ENCODE measurements at regions not wholly inside any gene's neighbourhood (a gene's known extent, or its start where the extent isn't known, plus 50 kb on each side); places are given as distances from the start of the nearest gene placed in this dataset.

GRCh38 chr19:29389495-29389894, 136.3 kb upstream of the VSTM2B start:
- TF ChIP-seq EP300 (conservative IDR thresholded peaks at IDR 0.05; ENCODE audit: poor library complexity, severe bottlenecking) (no peak), CTCF (IDR thresholded peaks at IDR 0.05; ENCODE audit: poor library complexity, severe bottlenecking) (no peak), POLR2AphosphoS5 (IDR thresholded peaks at IDR 0.05) (no peak), RAD21 (conservative IDR thresholded peaks at IDR 0.05) (no peak), MXI1 (conservative IDR thresholded peaks at IDR 0.05; ENCODE audit: poor library complexity, severe bottlenecking) (no peak)

All from neural cell (in vitro differentiated cells).